ENCODE measurements at regions not wholly inside any gene's neighbourhood (a gene's known extent, or its start where the extent isn't known, plus 50 kb on each side); places are given as distances from the start of the nearest gene placed in this dataset.

DNA sequence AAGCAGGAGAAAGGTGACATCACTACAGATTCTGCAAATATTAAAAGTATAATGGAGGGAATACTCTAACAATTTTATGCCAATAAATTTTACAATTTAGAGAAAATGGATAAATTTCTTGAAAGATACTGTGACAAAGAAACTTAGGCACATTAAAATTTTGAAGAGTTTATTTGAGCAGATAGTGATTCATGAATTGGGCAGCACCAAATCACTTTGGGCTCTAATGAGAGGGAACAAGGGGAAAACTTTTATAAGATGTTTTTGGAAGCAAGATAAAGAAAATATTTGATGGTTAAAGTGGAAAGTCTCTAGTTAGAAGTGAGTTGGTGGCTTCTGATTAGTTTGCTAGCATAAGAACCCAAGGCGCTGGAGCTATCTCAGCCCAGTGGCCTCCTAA lies 55.2 kb upstream of the FMN2 start:
- DNase-seq (ENCODE audit: low read depth), result no peak

All from RPMI7951 (cell line).